ENCODE measurements at regions not wholly inside any gene's neighbourhood (a gene's known extent, or its start where the extent isn't known, plus 50 kb on each side); places are given as distances from the start of the nearest gene placed in this dataset.

- peak in 2 of 3 donors; percentile 39 to 54 for DNase-seq
- Histone ChIP-seq H3K9ac (ENCODE audit: insufficient read depth in 1 of 2, low read length in 2 of 2) (no peak overlapping the region), H3K9me3 (ENCODE audit: control insufficient read depth in 4 of 4, insufficient read depth in 3 of 4, low read length in 3 of 4) (no peaks in the 10 kb centered on the region), H3K36me3 (ENCODE audit: control insufficient read depth in 4 of 4, insufficient read depth in 4 of 4, low read length in 4 of 4) (no peaks in the 10 kb centered on the region), H3K4me1 (ENCODE audit: control insufficient read depth in 5 of 5, insufficient read depth in 5 of 5, low read length in 5 of 5) (peaks cover 0 to 7% (median 0%) of the 10 kb centered on the region in 5 donors), H3K27me3 (ENCODE audit: control insufficient read depth in 3 of 3, insufficient read depth in 3 of 3, low read length in 2 of 3) (no peaks in the 10 kb centered on the region), H3K27ac (ENCODE audit: low read depth in 1 of 2, low read length in 1 of 2) (no peak overlapping the region), H3K4me3 (no peak overlapping the region)
- 56 to 62% methylated on average over 3 of the region's 3 CpGs for WGBS, 2 donors
- no peak for ATAC-seq (ENCODE audit: insufficient read depth, low FRiP score)
- TF ChIP-seq, protein P1, sequence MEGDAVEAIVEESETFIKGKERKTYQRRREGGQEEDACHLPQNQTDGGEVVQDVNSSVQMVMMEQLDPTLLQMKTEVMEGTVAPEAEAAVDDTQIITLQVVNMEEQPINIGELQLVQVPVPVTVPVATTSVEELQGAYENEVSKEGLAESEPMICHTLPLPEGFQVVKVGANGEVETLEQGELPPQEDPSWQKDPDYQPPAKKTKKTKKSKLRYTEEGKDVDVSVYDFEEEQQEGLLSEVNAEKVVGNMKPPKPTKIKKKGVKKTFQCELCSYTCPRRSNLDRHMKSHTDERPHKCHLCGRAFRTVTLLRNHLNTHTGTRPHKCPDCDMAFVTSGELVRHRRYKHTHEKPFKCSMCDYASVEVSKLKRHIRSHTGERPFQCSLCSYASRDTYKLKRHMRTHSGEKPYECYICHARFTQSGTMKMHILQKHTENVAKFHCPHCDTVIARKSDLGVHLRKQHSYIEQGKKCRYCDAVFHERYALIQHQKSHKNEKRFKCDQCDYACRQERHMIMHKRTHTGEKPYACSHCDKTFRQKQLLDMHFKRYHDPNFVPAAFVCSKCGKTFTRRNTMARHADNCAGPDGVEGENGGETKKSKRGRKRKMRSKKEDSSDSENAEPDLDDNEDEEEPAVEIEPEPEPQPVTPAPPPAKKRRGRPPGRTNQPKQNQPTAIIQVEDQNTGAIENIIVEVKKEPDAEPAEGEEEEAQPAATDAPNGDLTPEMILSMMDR (IDR thresholded peaks at IDR 0.05; ENCODE audit: control extremely low read depth, extremely low read depth) = no peak
Observed at GRCh38 chr3:101946906-101947305, 97.6 kb downstream of the NFKBIZ start.

DNA sequence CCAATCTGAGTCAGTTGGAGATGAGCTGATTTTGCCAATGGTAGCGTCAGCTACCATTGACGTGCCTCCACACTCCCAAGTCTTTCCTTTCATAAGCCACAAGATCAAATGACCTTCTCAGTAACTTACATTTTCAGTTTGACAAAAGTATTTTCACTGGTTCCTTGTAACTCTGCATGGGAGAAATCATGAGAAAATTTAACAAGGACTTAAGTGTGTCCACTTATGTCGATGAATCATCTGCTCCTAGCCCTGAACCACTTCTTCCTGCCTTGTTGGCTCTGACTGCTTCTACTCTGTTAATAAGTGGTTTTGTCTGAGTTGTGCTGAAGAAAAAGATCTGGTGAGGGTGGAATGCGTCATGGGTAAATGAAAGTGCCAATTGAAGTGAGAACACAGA, 101.2 kb downstream of the NFKBIZ start:
- ATAC-seq (ENCODE audit: insufficient read depth, low FRiP score) (peak; percentile 79), DNase-seq (peak in 1 of 3 donors; percentile 26)
- H3K4me1 ChIP-seq (ENCODE audit: control insufficient read depth in 5 of 5, insufficient read depth in 5 of 5, low read length in 5 of 5) = peaks cover 0 to 5% (median 0%) of the 10 kb centered on the region in 5 donors
- 66 to 83% methylated on average over 4 of the region's 4 CpGs for whole genome bisulfite sequencing, 2 donors
- TF ChIP-seq, protein P1 (IDR thresholded peaks at IDR 0.05; ENCODE audit: control extremely low read depth, extremely low read depth) = no peak
- H3K27ac ChIP-seq (ENCODE audit: low read depth in 1 of 2, low read length in 1 of 2) = no peak overlapping the region
- no peak overlapping the region for H3K4me3 ChIP-seq
- H3K36me3 ChIP-seq (ENCODE audit: control insufficient read depth in 4 of 4, insufficient read depth in 4 of 4, low read length in 4 of 4) = no peaks in the 10 kb centered on the region
- no peaks in the 10 kb centered on the region for H3K9me3 ChIP-seq (ENCODE audit: control insufficient read depth in 4 of 4, insufficient read depth in 3 of 4, low read length in 3 of 4)
- no peak overlapping the region for H3K9ac ChIP-seq (ENCODE audit: insufficient read depth in 1 of 2, low read length in 2 of 2)
- H3K27me3 ChIP-seq (ENCODE audit: control insufficient read depth in 3 of 3, insufficient read depth in 3 of 3, low read length in 2 of 3) = no peaks in the 10 kb centered on the region

DNA sequence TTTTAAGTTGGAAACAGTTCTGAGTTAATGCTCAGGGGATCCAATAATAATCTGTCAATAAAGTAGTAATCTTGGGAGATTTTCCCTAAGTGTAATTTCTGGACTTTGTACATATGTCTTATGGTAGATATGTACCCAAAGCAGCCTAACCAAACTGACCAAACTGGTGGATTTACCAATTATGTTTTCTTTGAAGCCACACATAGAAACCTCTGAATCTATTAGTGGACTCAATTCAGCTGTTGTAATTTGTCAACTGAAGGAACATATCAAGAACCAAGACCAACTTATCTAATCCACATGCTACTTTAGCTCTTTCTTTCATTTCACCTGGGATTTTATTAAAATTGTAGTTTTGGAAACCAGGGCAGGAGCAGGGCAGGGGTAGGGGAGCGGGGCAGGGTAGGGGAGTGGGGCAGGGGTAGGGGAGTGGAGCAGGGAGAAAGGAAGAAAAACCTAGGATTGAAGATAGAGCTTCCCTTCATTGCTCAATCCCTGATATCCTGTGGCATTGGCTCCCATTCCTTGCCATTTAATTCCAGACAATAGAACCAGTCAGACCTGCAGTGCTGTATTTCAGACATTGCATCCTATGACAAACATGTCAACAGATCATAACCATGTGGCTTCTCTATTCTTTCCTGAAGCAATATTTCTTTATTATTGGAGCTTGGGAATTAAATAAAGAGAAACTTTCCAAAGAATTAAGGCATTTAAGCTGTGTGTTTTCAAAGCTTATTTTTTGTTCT, 101.8 kb downstream of the NFKBIZ start:
- Histone ChIP-seq H3K9me3 (ENCODE audit: control insufficient read depth in 4 of 4, insufficient read depth in 3 of 4, low read length in 3 of 4) (no peaks in the 10 kb centered on the region), H3K4me1 (ENCODE audit: control insufficient read depth in 5 of 5, insufficient read depth in 5 of 5, low read length in 5 of 5) (peaks cover 0 to 7% (median 0%) of the 10 kb centered on the region in 5 donors), H3K27me3 (ENCODE audit: control insufficient read depth in 3 of 3, insufficient read depth in 3 of 3, low read length in 2 of 3) (no peaks in the 10 kb centered on the region), H3K27ac (ENCODE audit: low read depth in 1 of 2, low read length in 1 of 2) (no peak overlapping the region), H3K36me3 (ENCODE audit: control insufficient read depth in 4 of 4, insufficient read depth in 4 of 4, low read length in 4 of 4) (no peaks in the 10 kb centered on the region), H3K9ac (ENCODE audit: insufficient read depth in 1 of 2, low read length in 2 of 2) (no peak overlapping the region), H3K4me3 (no peak overlapping the region)
- 86 to 95% methylated on average over 1 of the region's 1 CpG for WGBS, 2 donors
- TF ChIP-seq, protein P1 (IDR thresholded peaks at IDR 0.05; ENCODE audit: control extremely low read depth, extremely low read depth) = no peak
- ATAC-seq (ENCODE audit: insufficient read depth, low FRiP score) = no peak
- DNase-seq = no peak

All from lung (tissue), 11 donors.